GM23338 (cell line): ENCODE measurements at regions not wholly inside any gene's neighbourhood (a gene's known extent, or its start where the extent isn't known, plus 50 kb on each side); places are given as distances from the start of the nearest gene placed in this dataset.
A peak's percentile ranks its signal among the peaks of the same experiment; 100 is the strongest.
"Not testable (repeated sequence)": the region's sequence is repeated elsewhere in the genome, so short reads cannot be mapped to it uniquely, and the experiment has no call there.

ENCODE experiments used
- ATAC-seq: fragments of 200-7000 bp; cut with Tn5 transposase; 3 replicates; pipeline ENCODE4 v1.9.1; 2020
- DNase-seq: peaks from one replicate; pipeline ENCODE4 v3.0.0-alpha.2; 2015; ENCODE audit warnings: low spot score
- H2AFZ ChIP-seq: fragments of 200-600 bp; sonication (generic); 2 replicates; pipeline ENCODE4 v1.8.0; 2016; ENCODE audit warnings: antibody characterized with exemption, mild to moderate bottlenecking, moderate library complexity
- H3F3A ChIP-seq: fragments of 200-600 bp; sonication (generic); replicated peaks from 2 replicates; pipeline ENCODE4 v1.8.0; 2017; ENCODE audit warnings: antibody characterized with exemption, mixed run types, low read depth
- H3K27ac ChIP-seq: fragments of 200-600 bp; sonication (generic); 2 replicates; pipeline ENCODE4 v1.6.1; 2016; ENCODE audit warnings: low read depth
- H3K27me3 ChIP-seq: fragments of 200-600 bp; sonication (generic); 2 replicates; pipeline ENCODE4 v1.8.0; 2016; ENCODE audit warnings: mild to moderate bottlenecking, mixed run types, moderate library complexity; ENCODE audit not compliant: insufficient read depth
- H3K36me3 ChIP-seq: fragments of 200-600 bp; sonication (generic); 2 replicates; pipeline ENCODE4 v1.8.0; 2016; ENCODE audit warnings: mild to moderate bottlenecking; ENCODE audit not compliant: insufficient read depth
- H3K4me1 ChIP-seq: fragments of 200-600 bp; sonication (generic); 2 replicates; pipeline ENCODE4 v1.8.0; 2016; ENCODE audit warnings: mild to moderate bottlenecking, moderate library complexity; ENCODE audit not compliant: insufficient read depth
- H3K4me2 ChIP-seq: fragments of 200-600 bp; sonication (generic); 2 replicates; pipeline ENCODE4 v1.7.1; 2017; ENCODE audit warnings: mixed run types
- H3K4me3 ChIP-seq: fragments of 200-600 bp; sonication (generic); 2 replicates; pipeline ENCODE4 v1.6.1; 2016; ENCODE audit warnings: mixed run types
- H3K79me2 ChIP-seq: fragments of 200-600 bp; sonication (generic); replicated peaks from 2 replicates; pipeline ENCODE4 v1.8.0; 2017; ENCODE audit warnings: mild to moderate bottlenecking; ENCODE audit not compliant: insufficient read depth
- H3K9me2 ChIP-seq: fragments of 200-600 bp; sonication (generic); 2 replicates; pipeline ENCODE4 v1.8.0; 2017; ENCODE audit not compliant: insufficient read depth
- H4K20me1 ChIP-seq: fragments of 200-600 bp; sonication (generic); replicated peaks from 2 replicates; pipeline ENCODE4 v1.8.0; 2017; ENCODE audit warnings: mild to moderate bottlenecking; ENCODE audit not compliant: insufficient read depth
- H3K27ac Mint-ChIP-seq: 2 replicates; pipeline ENCODE4 v1.8.0; 2020; ENCODE audit warnings: inconsistent platforms, mild to moderate bottlenecking, moderate library complexity, mixed read lengths
- H3K27me3 Mint-ChIP-seq: 3 replicates; pipeline ENCODE4 v1.8.0; 2022; ENCODE audit warnings: low read depth, mild to moderate bottlenecking, moderate library complexity, mixed read lengths, inconsistent platforms; ENCODE audit not compliant: insufficient read depth, poor library complexity
- H3K36me3 Mint-ChIP-seq: 3 replicates; pipeline ENCODE4 v1.8.0; 2021; ENCODE audit warnings: low read depth, mild to moderate bottlenecking, inconsistent platforms, moderate library complexity, mixed read lengths
- H3K4me1 Mint-ChIP-seq: 3 replicates; pipeline ENCODE4 v1.8.0; 2020; ENCODE audit warnings: mild to moderate bottlenecking, inconsistent platforms, mixed read lengths
- H3K4me3 Mint-ChIP-seq: 3 replicates; pipeline ENCODE4 v1.8.0; 2021; ENCODE audit warnings: moderate library complexity, mild to moderate bottlenecking, inconsistent platforms, mixed read lengths
- H3K9me3 Mint-ChIP-seq: 3 replicates; pipeline ENCODE4 v1.8.0; 2020; ENCODE audit warnings: moderate library complexity, mild to moderate bottlenecking, inconsistent platforms, mixed read lengths
- CREB1 ChIP-seq: fragments of 250-450 bp; sonication (Bioruptor Pico); IDR thresholded peaks from 2 replicates; pipeline ENCODE4 v1.5.0; 2020; ENCODE audit warnings: low read depth, mild to moderate bottlenecking, moderate library complexity
- POLR2AphosphoS5 ChIP-seq: IDR thresholded peaks from 2 replicates; pipeline ENCODE4 v1.6.1; 2016; ENCODE audit warnings: antibody characterized with exemption, low read depth

DNA sequence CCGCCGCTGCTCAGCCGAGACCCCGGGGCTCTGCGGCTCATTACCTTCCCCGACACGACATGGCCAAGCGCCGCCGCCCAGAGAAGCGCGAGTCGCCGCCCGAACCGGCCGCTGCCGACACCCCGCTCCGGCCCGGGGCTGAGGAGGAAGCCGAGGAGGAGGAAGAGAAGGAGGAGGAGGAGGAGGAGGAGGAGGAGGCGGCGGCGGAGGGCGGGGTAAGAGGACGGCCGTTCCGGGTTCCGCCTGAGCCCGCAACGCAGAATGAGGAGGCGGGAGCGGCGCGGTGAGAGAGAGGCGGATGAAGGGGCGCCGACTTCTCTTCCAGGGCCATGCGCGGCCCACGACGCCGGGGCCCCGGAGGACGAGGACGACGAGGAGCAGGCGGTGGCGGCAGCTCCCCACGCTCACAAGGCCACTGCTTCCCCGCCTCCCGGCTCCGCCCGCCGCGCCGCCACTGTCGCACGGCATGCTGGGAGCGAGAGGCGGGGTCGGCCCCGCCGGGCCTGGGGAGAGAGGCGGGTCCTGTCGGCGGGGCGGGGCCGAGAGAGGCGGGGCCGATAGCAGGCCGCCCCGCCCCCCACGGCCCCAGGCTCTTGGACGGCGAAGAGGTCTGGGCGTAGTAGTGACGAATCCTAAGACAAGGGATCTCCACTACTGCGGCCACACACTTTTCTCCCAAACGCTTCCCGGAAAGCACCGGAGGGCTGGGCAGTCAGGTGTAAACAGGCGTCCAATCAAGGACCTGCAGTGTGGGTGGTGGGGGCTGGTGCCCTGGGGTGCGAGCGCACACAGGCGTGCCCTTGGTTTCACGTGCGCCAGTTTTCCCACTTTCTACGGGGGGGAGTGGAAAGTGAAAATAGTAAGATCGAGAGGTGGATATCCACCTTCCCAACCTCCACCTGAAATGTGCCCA lies 67.9 kb upstream of the SPN start:
- not testable (repeated sequence) for H3K36me3 Mint-ChIP-seq, H3K27me3 Mint-ChIP-seq, H3K9me3 Mint-ChIP-seq, H3K4me1 ChIP-seq, H3K9me2 ChIP-seq, H2AFZ ChIP-seq, H3K36me3 ChIP-seq, H3K27me3 ChIP-seq, H3F3A ChIP-seq, H3K4me1 Mint-ChIP-seq
- peak overlapping the region; percentile 96 for H3K27ac ChIP-seq
- Mint-ChIP-seq H3K27ac (peak overlapping the region; percentile 99), H3K4me3 (peak overlapping the region; percentile 77)
- H3K4me2 ChIP-seq, result peak overlapping the region; percentile 76
- peaks cover 59% of the 10 kb centered on the region for H3K79me2 ChIP-seq
- H3K4me3 ChIP-seq, result peak overlapping the region; percentile 57
- TF ChIP-seq CREB1 (CRISPR knock-in tag), result peak; percentile 62
- TF ChIP-seq POLR2AphosphoS5, result peak; percentile 88
- ATAC-seq, result peak; percentile 91
- H4K20me1 ChIP-seq, result peaks cover 17% of the 10 kb centered on the region
- peak; percentile 92 for DNase-seq

DNA sequence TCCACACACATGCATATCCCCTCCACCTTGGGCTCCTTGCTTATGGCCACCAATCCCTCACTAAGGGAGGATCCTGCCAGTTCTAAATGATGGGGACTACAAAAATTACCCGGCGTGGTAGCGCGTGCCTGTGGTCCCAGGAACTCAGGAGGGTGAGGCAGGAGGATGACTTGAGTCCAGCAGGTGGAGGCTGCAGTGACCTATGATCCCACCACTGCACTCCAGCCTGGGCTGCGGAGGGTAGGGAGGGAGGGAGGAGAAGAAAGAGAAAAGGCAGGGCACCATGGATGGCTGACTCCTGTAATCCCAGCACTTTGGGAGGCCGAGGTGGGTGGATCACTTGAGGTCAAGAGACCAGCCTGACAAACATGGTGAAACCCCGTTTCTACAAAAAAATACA lies 66.0 kb upstream of the SPN start:
- DNase-seq, H3K4me1 ChIP-seq, H3K9me3 Mint-ChIP-seq, H3K36me3 ChIP-seq, H3K4me2 ChIP-seq, H3K27ac Mint-ChIP-seq, H3K27me3 ChIP-seq, ATAC-seq, H3K36me3 Mint-ChIP-seq, H3F3A ChIP-seq, H3K4me3 Mint-ChIP-seq, H3K4me3 ChIP-seq, H2AFZ ChIP-seq, H3K27ac ChIP-seq, H3K9me2 ChIP-seq, H3K27me3 Mint-ChIP-seq: not testable (repeated sequence)
- Histone ChIP-seq H4K20me1 (peaks cover 10% of the 10 kb centered on the region), H3K79me2 (peaks cover 55% of the 10 kb centered on the region)
- peaks cover 15% of the 10 kb centered on the region for H3K4me1 Mint-ChIP-seq

DNA sequence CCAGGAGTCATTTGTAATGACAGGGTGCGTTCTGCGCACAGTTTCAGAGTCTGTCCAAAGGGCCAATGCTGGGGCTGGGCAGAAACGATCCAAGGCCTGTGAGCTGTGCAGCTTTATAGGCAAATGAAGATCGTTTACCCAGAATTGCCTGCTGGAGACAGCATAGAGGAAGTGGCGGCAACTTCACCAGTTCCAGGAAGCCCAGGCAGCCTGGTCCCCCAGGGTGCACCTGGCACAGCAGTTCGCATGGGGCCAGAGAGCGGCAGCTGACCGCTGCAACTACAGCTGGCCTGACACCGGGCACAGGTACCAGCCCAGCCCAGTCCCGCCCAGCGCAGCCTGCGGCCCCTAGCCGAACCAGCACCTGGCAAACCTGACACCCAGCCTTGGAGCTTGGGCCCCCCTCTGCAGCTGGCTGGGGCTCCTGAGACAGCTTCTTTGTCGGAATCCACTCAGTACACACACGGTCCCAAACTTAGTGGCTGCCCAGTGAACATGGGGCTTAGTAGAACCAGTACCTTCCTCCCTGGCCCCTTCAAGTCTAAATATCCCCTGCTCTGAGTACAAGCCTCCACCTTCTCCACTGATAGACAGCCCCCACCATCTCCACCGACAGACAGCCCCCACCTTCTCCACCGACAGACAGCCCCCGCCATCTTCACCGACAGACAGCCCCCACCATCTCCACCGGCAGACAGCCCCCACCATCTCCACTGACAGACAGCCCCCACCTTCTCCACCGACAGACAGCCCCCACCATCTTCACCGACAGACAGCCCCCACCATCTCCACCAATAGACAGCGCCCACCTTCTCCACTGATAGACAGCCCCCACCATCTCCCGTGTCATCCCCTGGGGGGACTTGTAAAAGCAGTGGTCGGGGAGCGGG lies 62.7 kb upstream of the SPN start:
- not testable (repeated sequence) for H3K36me3 ChIP-seq, H3K4me3 ChIP-seq, H3K4me3 Mint-ChIP-seq, ATAC-seq, H3K4me1 ChIP-seq, DNase-seq, H3K27me3 Mint-ChIP-seq, H3K4me2 ChIP-seq, H3K9me3 Mint-ChIP-seq, H3K27me3 ChIP-seq, H3K27ac ChIP-seq, H3K9me2 ChIP-seq, H2AFZ ChIP-seq, H3F3A ChIP-seq
- H3K4me1 Mint-ChIP-seq, result peaks cover 27% of the 10 kb centered on the region
- H3K27ac Mint-ChIP-seq, result 0 out of 2 replicates have a peak overlapping the region, but pooled peaks have one; percentile 84
- Histone ChIP-seq H3K79me2 (peaks cover 66% of the 10 kb centered on the region), H4K20me1 (peaks cover 15% of the 10 kb centered on the region; the same call in 1 of the 2 replicates)
- H3K36me3 Mint-ChIP-seq, result peaks cover 13% of the 10 kb centered on the region

DNA sequence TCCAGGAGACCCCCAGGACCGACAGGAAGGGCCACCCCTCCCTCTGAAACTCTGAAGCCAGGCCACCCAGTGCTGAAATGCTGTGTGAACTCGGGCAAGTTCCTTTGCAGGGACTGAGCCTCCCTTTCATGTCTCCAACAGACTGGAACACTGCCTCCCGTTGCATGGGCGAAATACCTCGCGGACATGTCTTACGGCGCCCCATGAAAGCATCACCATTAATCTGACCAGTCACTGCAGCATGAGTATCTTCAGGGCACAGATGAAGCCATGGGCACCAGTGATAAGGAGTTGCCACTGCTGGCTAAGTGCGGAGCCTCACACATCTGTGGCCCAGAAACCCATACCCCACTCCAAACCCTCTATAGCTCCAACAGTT lies 60.8 kb upstream of the SPN start:
- ATAC-seq, DNase-seq, H3K27me3 Mint-ChIP-seq, H3K36me3 ChIP-seq, H3K27ac ChIP-seq, H3K27me3 ChIP-seq, H3K4me3 ChIP-seq, H3K9me2 ChIP-seq, H3K4me1 ChIP-seq, H3K4me2 ChIP-seq, H3F3A ChIP-seq, H3K9me3 Mint-ChIP-seq, H3K4me3 Mint-ChIP-seq, H2AFZ ChIP-seq: not testable (repeated sequence)
- peaks cover 26% of the 10 kb centered on the region for H3K4me1 Mint-ChIP-seq
- peaks cover 73% of the 10 kb centered on the region for H3K79me2 ChIP-seq
- peaks cover 17% of the 10 kb centered on the region for H3K36me3 Mint-ChIP-seq
- 0 out of 2 replicates have a peak overlapping the region, but pooled peaks have one; percentile 80 for H3K27ac Mint-ChIP-seq
- H4K20me1 ChIP-seq, result peaks cover 15% of the 10 kb centered on the region; the same call in 1 of the 2 replicates

DNA sequence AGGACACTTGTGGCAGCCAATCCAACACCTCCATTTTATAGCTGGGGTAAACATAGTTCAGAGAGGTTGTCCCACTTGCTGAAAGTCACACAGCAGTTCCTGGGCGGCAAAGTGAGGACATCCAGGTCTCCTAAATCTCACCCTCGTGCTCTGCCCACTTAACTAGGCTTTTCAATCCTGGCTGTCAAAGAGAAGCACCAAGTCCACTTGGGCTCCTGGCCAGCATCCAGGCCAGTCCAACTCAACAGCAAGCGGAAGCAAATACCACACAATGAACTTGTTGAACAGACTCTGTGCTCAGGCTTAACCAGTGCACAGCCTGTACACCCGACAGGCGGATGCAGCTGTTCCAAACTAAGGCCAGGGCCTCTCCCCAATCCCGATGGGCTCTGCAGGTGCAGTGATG lies 60.4 kb upstream of the SPN start:
- Histone ChIP-seq H4K20me1 (peaks cover 17% of the 10 kb centered on the region; the same call in 1 of the 2 replicates), H3K79me2 (peaks cover 78% of the 10 kb centered on the region)
- Mint-ChIP-seq H3K4me1 (peaks cover 30% of the 10 kb centered on the region), H3K36me3 (peaks cover 22% of the 10 kb centered on the region)
- not testable (repeated sequence) for H3K4me3 Mint-ChIP-seq, H3K27ac Mint-ChIP-seq, ATAC-seq, H2AFZ ChIP-seq, H3K9me2 ChIP-seq, H3K4me3 ChIP-seq, H3K27me3 Mint-ChIP-seq, H3K4me2 ChIP-seq, H3F3A ChIP-seq, DNase-seq, H3K36me3 ChIP-seq, H3K9me3 Mint-ChIP-seq, H3K27me3 ChIP-seq, H3K4me1 ChIP-seq, H3K27ac ChIP-seq
